HCEC 1CT (cell line): ENCODE measurements at regions not wholly inside any gene's neighbourhood (a gene's known extent, or its start where the extent isn't known, plus 50 kb on each side); places are given as distances from the start of the nearest gene placed in this dataset.

Source experiments
- DNase-seq: peaks from one replicate; pipeline ENCODE4 v3.0.0-alpha.2; 2017

DNA sequence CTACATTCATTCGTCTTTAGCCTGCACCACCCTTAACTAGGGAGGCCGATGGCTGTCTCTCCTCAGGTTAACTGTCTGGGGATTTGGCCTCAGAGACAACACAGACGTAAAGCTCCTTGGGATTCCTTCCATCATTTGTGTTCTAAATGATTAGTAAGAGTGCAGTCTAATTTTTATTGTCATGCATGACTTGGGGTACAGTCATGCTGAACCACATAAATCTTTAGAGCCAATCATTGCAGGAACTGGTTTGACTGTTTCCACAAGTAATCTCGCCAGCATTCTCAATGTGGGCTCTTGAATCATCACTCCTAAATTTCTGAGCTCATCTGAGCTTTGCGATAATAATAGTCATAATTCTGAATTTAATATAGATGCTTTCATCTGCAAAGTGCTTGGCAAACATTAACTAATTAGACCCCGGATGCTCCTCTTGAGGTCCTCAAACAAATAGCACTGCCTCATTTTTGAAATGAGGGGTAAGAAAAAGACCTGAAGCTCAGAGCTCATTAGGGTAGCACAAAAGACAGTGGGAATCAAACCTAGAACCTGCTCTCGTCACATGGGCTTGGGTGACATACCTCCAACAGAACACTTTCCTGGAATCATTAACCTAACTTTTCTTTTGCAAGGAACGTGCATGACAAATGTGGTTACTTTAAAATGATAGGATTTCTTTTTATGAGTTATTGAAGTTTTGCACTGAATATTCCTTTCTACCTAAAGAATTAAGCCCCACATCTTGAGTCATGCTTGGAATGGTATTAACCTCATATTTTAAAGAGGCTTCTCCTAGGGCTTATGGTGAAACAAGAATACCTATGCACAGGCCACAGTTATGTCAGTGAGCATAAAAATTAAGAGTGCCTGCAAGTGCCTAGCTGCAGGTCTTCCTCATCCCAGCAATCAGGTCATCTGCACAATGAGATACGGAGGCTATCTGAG, 118.9 kb upstream of the NRP1 start:
- peak; percentile 86 for DNase-seq

DNA sequence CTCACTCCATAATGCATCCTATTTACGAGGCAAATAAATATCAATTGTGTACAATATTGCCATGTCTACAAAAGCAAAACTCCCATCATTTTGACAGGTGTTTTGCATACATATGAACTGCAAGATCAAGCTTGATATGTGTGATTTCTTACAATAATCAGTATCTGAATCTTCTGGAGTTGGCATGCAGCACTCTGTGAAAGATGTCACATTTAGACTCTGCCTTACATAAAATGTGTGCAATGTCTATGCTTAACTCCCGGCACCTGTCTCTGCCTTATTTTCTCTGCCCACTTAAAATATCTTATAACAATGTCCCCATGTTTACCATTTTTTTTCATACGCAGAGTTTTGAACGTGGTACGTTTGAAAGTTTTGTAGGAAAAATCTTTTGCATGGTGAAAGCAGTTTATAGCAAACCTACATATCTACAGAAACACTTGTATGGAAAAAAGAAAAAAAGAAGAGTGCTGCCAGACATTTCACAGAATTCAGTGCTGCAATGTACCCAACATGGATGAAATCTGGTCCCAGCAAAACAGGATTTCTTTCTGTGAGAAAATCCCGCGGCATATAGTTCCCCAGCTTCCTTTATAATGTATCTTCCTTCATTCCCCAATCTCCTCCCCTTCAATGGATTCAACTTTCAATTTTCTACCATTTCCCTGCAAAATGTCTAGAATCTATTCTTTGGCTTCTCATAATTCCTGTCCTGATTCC, 114.1 kb upstream of the NRP1 start:
- DNase-seq = no peak

DNA sequence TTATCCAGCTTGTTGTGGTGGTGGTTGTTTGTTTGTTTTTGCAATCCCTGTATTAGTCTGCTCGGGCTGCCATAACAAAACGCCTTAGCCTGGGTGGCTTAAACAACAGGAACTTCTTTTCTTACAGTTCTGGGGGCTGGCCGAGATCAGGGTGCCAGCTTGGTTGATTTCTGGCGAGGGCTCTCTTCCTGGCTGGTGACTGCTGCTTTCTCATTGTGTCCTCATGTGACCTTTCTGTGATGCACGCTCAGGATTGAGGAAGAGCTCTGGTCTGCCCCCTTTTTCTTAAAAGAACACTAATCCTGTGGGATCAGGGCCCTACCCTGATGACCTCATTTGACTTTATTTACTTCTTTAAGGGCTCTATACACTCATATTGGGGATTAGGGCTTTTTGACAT, 107.1 kb upstream of the NRP1 start:
- peak; percentile 36 for DNase-seq

DNA sequence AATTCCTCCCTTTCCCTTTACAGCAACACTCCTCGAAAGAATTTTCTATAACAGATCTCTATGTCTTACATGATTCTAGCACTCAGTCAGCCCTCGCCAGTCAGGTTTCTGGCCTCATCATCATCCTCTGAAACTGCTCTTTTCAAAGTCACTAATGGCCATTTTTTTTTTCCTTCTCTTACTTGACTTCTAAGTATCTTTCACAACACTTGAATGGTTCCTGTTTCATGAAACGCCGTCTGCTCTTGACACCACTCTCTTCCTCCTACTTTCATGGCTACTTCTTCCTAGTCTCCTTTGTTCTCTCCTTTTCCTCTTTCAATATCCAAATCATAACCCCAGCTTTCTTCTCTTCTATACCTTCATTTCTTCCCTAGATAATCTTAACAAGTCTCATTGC, 100.5 kb upstream of the NRP1 start:
- DNase-seq = no peak

DNA sequence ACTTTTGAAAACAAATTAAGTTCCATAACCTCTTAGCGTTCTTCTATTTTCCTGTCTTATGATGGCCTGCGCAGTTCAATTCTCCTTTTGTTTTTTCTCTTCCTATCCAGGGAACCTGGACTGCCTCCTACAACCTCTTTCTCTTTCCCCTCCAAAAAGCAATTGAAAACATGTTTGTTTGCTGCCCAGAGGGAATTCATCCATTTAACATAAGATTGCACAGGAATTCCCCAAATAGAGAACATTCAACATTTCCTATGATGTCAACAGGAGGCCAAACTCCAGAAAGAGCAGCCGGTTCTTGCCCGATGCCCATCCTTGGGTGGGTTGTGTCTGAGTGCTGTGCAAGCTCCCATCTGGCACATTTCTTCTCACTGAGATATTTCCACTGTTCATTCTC, 94.2 kb upstream of the NRP1 start:
- no peak for DNase-seq

DNA sequence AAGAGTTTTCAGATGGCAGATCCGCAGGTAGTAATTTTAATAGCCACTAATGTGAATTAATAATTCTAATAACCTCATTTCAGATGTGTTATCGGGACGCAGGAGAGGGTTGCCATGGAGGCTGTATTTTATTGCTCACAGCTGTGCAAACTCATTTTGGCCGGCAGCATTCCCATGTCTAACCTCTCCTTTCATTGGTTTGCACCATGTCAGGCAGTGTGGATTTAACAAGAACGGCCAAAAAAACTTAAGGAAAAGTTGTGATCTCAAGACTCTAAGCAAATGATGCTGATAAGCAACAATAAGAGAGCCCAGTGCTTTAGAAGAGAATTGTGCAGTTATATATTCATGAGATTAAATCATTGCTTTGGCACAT, 88.7 kb upstream of the NRP1 start:
- no peak for DNase-seq

DNA sequence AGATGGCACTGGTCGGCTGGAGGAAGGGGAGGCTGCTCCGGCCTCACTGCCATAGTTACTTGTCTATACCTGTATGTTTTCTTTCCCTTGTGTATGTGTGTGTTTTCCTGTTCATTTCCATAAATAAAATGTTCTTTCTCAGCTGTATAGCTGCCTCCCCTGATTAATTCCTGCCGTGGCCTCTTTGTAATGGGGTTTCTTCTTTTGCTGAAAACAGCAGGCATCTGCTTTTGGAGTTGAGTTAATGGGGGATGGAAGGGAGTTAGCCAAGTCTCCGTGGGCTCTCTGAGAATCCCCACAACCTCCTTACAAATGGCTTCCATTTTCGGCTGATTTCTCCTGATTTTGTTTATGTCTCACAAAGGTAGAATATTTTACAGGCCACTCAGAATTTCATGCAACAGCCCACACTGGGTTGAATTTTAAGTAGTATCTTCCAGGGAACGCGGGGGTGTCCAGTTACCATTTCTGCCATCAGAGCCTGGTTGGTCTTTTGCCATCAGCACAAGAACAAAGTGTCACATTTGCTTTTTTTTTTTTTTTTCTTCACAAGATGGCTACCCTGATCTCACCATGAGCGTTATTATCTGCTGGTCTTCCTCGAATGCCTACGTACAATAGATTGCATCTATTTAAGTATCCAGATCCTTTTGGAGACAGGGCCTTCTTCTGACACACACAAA, 88.1 kb upstream of the NRP1 start:
- DNase-seq = no peak

DNA sequence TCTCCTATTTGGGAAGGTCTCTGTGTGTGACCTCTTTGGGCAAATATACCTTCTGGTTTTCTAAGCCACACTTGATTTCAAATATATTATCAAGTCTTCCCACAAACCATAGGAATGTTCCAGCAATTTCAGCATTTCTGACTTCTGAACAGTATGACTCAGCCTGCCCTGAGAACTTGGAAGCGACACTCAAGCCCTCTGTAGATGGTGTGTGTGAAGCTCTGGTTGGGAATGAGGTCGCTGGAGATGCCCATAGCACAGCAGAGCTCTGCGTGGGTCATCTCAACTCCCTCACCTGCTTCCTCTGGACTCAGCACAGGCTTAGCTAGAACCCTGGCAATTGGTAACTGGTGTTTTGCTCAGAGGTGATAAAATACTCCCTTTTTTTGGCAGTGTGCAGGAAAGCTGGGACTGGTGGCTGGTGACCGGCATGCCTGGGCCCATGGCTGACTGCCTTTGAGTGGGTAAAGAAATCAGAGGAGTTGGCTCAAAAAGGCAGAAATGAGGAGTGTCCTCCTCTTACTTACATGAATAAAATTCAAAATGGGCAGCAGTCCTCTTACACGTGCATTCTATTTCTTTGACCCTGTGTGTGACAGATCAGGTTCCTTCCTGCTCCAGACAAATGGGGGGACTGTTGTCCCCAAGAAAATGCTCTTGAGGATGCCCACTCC, 87.5 kb upstream of the NRP1 start:
- peak; percentile 91 for DNase-seq

DNA sequence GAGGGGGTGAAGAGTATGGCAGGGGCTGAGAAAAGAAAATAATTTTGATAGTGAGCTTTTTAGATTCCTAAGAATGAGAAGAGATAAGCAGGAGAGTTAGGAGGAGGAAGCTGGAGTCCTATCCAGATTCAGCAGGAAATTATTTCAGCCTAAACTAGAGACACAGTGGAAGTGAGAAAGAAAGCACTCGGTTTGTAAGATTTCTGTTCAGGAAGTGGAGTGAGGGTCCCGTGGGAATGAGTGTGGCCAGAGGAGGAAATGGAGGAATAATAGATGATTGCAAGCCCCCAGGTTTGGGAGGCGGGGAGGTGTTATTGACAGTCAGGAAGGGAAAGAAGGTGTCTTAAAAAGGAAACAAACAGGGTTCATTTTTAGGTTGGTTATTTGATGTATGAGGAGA, 84.8 kb upstream of the NRP1 start:
- DNase-seq = no peak

DNA sequence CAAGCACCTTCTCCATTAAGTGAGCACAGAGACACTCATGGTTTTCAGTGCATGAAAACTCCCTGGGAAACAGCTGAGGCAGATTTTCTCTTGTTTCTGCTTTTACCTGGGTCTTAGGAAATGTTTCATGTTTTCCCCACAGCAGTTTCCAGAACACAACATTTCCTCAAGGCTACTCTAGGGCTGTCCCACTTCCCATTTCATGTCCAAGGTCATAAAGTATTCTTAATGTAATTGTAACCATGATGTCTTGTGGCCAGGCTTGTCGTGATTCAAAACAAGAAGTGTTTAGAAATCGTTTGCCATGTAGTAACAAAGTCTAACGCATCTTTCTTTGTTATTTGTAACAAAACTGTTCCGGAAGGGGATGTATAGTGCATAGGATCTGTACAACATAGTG, 83.8 kb upstream of the NRP1 start:
- no peak for DNase-seq

DNA sequence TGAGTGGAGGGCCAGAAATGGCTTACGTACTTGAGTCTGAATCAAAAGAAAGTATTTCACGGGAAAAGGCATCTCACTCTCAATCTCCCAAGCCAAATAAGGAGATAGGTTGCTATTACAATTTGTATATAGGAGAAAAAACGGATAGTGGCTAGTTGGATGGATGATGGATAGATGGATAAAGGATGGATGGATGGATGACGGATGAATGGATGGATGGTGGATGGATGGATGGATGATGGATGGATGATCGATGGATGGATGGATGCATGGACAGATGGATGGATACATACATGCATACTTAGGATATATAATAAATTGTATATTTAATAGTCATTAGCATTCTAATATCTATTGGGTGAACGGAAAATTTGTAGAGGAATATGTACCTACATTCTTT, 82.2 kb upstream of the NRP1 start:
- DNase-seq = no peak

DNA sequence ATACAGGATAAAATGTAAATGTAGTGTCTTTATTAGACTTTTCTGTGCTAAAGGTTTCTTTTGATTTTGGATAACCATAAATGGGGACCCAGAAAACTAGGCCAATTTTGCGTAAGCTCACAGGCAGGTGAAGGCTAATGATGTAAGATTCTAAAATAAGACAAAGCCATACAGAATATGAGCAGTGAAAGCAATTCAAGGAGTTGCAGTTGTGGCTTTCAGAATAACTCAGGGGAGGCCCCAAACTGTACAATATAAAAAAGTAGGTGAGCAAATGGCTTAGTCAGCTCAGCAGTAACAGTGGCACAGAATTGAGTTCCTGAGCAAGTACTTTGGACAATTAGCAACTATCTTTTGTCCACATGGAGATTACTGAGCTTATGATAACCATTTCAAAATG, 81.7 kb upstream of the NRP1 start:
- no peak for DNase-seq

DNA sequence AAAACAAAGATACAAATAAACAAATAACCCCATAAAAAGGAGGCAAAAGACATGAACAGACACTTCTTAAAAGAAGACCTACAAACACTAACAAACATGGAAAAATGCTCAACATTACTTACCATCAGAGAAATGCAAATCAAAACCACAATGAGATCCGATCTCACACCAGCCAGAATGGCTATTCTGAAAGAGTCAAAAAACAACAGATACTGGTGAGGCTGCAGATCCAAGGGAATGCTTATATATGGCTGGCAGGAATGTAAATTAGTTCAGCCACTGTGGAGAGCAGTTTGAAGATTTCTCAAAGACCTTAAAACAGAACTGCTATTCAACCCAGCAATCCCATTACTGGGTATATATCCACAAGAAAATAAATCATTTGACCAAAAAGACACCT, 80.4 kb upstream of the NRP1 start:
- no peak for DNase-seq

DNA sequence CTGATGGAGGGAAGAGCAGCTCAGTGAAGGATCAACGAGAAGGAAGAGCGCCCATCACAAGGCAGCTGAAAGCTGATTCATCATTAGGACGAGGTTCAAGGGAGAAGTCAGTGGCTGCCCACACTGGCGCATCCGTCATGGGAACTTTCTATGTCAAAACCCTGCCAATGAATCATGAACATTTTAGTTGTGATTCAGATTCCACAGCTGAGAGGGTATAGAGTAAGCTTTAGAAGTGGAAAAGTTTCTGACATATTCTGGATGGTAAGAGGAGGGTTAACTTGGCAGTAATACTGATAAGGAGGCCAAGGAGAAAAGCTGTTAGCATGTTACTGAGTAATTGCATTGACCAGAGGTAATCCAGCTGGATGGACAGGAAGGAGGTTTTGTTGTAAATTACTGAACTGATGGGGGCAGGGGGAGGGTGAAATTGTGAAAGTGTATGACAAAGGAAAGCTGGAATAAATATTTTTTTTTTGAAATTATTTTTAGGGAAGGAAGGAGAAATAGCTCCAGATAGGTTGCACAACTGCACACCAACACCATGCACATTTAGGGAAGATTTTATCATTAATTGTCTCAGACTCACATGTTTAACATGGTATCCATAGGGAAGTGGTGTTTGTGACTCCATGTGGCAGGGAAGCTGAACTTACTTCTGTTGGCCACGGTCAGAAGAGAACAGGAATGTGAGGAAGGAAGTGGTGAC, 78.3 kb upstream of the NRP1 start:
- DNase-seq = peak; percentile 98

DNA sequence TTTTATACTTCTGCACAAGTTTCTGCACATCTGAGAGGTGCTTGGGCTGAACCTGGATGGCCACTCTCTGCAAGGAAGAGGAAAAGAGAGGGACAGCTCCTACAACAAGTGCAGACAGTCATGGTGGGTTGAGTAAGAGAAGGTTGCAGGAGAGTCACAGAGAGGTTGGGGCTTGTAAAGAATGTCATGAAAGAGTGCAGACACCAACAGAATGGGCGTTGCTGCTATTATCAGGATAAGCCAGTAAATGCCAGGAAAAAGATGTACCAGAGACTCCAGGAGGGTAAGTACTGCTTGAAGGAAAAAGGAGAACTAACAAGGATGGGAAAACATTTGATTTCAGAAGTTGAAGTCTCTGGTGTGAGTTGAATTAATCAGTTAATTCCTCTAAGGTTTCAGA, 77.8 kb upstream of the NRP1 start:
- no peak for DNase-seq

DNA sequence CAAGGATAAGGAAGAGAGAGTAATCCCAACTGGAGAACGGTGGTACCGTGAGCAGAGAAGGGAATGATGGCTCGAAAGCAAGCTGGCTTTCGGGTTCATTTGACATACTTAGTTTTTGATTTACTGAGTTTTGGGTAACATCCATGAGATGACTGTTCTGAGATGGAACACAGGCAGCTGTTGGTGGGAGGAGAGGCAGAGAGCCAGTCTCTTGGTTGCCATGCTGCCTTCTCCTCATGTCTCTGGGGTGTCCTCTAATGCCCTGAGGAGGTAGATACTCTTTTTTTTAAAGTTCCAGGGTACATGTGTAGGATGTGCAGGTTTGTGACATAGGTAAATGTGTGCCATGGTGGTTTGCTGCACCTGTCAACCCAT, 76.4 kb upstream of the NRP1 start:
- no peak for DNase-seq

DNA sequence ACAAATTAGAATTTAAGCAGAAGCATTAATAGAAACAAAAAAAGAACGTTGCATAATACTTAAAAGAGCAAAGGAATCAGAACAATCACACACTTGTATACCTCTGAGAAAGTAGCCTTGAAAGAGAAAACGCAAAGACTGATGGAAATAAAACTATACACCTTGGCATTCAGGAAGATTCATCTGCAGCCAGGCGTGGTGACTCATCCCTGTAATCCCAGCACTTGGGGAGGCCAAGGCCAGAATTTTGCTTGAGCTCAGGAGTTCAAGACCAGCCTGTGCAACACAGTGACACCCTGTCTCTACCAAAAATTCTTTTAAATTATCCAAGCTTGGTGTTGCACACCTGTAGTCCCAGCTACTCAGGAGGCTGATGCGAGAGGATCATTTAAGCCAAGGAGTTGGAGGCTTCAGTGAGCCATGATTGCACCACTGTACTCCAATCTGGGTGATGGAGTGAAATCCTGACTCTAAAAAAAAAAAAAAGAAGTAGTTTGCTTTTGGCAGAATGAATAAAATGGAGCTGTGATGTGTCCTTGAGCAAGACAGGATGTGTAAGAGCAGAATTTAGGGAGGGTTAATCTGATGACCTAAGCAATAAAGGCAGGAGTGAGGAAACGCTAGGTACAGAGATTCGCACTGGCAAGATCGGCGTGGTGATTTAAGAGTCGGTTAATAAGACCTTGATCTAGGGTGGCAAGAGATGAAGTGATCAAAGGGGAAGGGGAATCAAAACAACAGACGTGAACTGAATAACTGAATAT, 75.8 kb upstream of the NRP1 start:
- peak; percentile 13 for DNase-seq

DNA sequence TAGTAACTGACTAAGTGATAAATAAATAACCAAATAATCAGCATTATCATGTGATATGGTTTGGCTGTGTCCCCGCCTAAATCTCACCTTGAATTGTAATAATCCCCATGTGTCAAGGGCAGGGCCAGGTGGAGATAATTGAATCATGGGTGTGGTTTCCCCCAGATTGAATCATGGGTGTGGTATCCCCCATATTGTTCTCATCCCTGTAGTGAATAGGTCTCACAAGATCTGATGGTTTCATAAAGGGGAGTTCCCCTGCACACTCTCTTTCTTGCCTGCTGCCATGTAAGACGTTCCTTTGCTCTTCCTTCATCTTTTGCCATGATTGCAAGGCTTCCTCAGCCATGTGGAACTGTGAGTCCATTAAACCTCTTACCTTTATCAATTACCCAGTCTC, 72.1 kb upstream of the NRP1 start:
- DNase-seq = no peak

DNA sequence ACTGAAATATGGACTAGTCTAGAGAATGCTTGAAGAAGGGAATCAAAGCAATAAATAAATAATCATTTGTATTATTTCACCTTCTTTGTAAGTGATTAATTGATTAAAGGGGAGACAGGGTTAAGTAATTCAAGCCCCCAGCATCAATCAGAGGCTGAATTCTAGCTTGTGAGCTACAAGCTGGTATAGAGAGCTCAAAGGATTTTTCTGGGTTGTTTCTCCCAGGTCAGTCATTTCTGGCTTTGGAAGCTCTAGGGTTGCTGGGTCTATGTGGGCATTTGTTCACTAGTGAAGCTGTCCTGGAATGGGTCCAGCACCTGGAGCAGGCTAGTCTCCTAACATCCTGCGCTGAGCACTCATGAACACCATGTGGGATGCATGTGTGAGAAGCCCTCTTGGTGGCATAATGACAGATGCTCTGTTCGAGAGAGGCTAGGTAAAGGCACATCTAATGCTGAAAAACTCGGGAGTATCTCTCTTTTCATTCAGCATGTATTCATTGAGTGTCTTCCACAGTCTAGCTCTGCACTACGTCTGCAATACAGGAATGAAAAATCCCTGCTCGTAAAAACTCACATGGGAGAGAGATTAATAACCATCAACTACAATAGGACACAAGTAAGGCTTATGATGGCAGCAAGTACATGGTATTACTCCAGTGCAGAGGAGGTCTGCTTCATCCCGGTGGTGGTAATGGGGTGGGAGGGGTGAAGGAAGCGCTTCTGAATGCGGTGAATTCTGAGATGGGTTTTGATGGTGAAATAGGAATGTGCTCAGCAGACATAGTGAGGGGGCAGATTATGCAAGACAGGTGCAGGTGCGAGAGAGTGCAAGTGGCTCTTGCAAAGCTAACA, 68.0 kb upstream of the NRP1 start:
- DNase-seq = no peak

DNA sequence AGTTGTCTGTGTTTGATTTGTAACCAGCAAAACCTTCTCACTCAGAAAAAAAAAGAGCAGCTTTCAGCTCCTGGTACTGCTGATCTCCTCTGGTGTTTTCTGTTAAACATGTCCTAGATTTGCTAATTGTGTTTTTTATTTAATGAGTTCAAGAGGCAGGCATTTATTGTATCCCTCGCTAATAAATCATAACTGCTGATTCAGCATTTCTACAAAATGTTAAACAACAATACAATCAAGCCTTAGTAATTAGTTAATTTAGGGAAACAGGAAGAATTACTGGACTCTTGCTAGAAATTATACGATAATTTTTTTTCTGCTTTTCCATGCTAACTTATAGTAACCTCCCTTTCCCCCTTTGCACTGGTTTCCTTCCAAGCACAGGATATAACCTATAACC, 66.8 kb upstream of the NRP1 start:
- no peak for DNase-seq

DNA sequence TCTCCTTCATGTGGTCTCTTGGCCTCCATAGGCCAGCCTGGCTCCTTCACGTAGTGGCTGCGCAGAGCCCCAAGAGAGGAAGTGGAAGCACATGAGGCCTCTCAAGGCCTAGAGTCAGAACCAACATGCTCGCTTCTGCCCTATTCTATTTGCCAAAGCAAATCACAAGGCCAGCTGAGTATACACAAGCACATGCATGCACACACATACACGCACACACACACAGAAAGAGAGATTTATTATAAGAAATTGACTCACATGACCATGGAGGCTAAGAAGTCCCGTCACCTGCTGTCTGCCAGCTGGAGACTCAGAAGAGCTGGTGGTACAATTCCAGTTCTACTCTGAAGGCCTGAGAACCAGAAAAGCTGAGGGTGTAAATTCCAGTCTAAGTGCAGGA, 64.3 kb upstream of the NRP1 start:
- no peak for DNase-seq
